ENCODE measurements at regions not wholly inside any gene's neighbourhood (a gene's known extent, or its start where the extent isn't known, plus 50 kb on each side); places are given as distances from the start of the nearest gene placed in this dataset.
"Not testable (repeated sequence)": the region's sequence is repeated elsewhere in the genome, so short reads cannot be mapped to it uniquely, and the experiment has no call there.

- DNase-seq, result no peak
These were observed 172.8 kb downstream of the MATN1 start for GRCh38 chr1:30550365-30551220.

GRCh38 chr1:30549872-30550271 lies 173.5 kb downstream of the MATN1 start:
- not testable (repeated sequence) for DNase-seq

GRCh38 chr1:30548294-30548693 lies 175.1 kb downstream of the MATN1 start:
- DNase-seq, result no peak

- not testable (repeated sequence) for DNase-seq
These were observed 176.1 kb downstream of the MATN1 start for GRCh38 chr1:30547326-30547725.

- DNase-seq, result no peak
These were observed 178.0 kb downstream of the MATN1 start for GRCh38 chr1:30545365-30545764.

- DNase-seq, result no peak
These were observed 181.5 kb downstream of the MATN1 start for GRCh38 chr1:30541721-30542485.

GRCh38 chr1:30540611-30541192 lies 182.7 kb downstream of the MATN1 start:
- DNase-seq, result no peak

GRCh38 chr1:30539884-30540283 lies 183.5 kb downstream of the MATN1 start:
- no peak for DNase-seq

GRCh38 chr1:30538993-30539867 lies 184.2 kb downstream of the MATN1 start:
- no peak for DNase-seq

- no peak for DNase-seq
These were observed 185.0 kb downstream of the MATN1 start for GRCh38 chr1:30538226-30538992.

GRCh38 chr1:30537279-30537678 lies 186.1 kb downstream of the MATN1 start:
- DNase-seq, result no peak

GRCh38 chr1:30536530-30536929 lies 186.9 kb downstream of the MATN1 start:
- no peak for DNase-seq

GRCh38 chr1:30535595-30536325 lies 187.6 kb downstream of the MATN1 start:
- no peak for DNase-seq

- DNase-seq, result no peak
These were observed 188.8 kb downstream of the MATN1 start for GRCh38 chr1:30534551-30534940.

- no peak for DNase-seq
These were observed 189.4 kb downstream of the MATN1 start for GRCh38 chr1:30533796-30534550.

GRCh38 chr1:30533141-30533540 lies 190.2 kb downstream of the MATN1 start:
- DNase-seq, result no peak

GRCh38 chr1:30532621-30533020 lies 190.8 kb downstream of the MATN1 start:
- DNase-seq, result no peak

- DNase-seq, result no peak
These were observed 195.8 kb downstream of the MATN1 start for GRCh38 chr1:30527511-30528140.

GRCh38 chr1:30526652-30527345 lies 196.6 kb downstream of the MATN1 start:
- no peak for DNase-seq

All from NCI-H524 treated with DMSO at 0.1 percent for 48 hours (cell line).